ENCODE measurements at regions not wholly inside any gene's neighbourhood (a gene's known extent, or its start where the extent isn't known, plus 50 kb on each side); places are given as distances from the start of the nearest gene placed in this dataset.
"Not testable (repeated sequence)": the region's sequence is repeated elsewhere in the genome, so short reads cannot be mapped to it uniquely, and the experiment has no call there.

DNA sequence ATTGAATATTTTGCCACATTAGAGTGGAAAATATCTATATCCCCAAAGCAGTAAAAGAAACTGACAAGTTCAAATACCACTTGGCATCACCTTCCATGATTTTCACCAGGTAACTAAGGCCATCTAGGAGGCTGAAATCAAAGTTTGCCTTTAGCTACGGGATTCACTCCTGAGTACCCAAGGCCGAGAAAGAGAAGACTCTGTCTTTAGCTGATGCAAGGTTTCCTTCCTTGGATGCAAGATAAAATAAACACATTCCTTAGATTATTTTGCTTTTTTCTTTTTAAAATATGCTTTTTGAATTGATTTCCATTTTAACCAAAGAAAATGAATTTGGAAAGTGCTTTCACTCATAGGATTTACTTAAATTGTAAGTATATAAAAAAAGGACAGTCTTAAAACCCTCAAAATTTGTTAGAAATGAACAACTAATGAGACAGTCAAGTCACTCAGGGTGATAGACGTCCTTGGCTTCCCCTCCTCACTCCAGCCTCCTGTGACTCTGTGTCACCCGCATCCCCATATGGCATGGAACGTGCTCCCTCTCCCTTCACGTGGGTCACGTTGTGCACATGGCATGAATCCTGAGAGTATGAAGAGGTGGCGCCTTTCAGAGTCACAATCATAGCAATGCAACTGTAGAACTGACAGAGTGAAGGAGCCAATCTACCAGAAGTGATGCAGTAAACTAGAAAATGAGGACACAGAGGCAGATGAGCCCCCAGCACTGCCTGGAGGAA is 148.4 kb downstream of the RTP4 start:
- no peak overlapping the region for H3K4me3 ChIP-seq (ENCODE audit: low read depth, low read length)
- TF ChIP-seq, protein P1, sequence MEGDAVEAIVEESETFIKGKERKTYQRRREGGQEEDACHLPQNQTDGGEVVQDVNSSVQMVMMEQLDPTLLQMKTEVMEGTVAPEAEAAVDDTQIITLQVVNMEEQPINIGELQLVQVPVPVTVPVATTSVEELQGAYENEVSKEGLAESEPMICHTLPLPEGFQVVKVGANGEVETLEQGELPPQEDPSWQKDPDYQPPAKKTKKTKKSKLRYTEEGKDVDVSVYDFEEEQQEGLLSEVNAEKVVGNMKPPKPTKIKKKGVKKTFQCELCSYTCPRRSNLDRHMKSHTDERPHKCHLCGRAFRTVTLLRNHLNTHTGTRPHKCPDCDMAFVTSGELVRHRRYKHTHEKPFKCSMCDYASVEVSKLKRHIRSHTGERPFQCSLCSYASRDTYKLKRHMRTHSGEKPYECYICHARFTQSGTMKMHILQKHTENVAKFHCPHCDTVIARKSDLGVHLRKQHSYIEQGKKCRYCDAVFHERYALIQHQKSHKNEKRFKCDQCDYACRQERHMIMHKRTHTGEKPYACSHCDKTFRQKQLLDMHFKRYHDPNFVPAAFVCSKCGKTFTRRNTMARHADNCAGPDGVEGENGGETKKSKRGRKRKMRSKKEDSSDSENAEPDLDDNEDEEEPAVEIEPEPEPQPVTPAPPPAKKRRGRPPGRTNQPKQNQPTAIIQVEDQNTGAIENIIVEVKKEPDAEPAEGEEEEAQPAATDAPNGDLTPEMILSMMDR (IDR thresholded peaks at IDR 0.05; ENCODE audit: insufficient read depth, low read depth, low read length, missing control alignments): no peak
- DNase-seq (ENCODE audit: low read depth): no peak

DNA sequence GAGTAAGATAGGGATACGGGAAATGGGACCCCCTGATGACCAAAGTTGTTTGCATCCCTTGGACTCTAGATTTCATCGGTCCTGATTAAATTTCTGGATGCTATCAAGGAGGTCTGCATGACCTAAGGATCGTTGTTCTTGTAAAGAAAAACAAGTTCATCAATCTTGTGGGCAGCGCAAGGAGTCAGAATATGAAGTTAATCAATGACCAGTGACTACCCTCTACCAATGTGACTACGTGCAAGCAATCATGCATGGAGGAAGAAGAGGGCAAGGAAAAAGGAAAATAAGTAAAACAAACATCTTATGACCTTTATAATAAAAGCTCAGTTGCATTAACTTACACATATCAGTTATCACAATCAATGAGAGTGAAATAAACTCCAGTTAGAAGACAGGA is 139.7 kb downstream of the RTP4 start:
- no peak for DNase-seq (ENCODE audit: low read depth)
- TF ChIP-seq, protein P1 (IDR thresholded peaks at IDR 0.05; ENCODE audit: insufficient read depth, low read depth, low read length, missing control alignments): no peak
- no peak overlapping the region for H3K4me3 ChIP-seq (ENCODE audit: low read depth, low read length)

DNA sequence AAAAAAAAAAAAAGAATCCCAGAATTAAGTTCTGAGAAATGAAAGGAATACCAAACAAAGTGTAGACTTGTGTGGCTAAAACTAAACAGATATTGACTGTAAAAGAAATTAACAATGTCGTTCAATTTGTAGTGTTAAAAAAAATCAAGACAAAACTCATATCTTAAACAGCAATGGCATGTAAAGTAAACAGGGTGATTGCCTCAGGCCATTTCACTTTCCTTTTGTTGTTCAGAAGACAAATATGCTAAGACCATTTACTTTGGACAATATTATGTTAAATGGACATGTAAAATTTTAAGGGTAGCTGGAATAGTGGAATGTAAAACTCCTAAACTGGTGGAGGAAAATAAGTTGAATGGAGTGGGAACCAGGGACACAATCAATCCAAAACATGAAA is 139.1 kb downstream of the RTP4 start:
- DNase-seq (ENCODE audit: low read depth): no peak
- TF ChIP-seq, protein P1 (IDR thresholded peaks at IDR 0.05; ENCODE audit: insufficient read depth, low read depth, low read length, missing control alignments): no peak
- no peak overlapping the region for H3K4me3 ChIP-seq (ENCODE audit: low read depth, low read length)

DNA sequence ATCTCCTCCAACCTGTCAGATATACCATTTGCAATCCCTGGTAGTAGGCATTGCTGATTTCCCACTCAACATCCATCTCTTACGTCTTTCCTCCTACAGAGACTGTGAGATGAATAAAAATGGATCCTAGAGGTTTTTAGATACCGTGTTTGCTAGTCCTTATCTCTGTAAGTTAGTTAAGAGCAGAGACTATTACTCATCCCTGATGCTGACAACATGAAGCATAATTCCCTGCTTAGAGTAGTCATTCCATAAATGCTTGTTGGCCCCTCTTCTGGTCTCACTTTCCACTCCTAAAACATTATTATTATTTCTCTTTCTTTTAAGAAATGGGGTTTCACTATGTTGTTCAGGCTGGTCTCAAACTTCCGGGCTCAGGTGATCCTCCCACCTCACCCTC is 136.2 kb downstream of the RTP4 start:
- TF ChIP-seq, protein P1 (IDR thresholded peaks at IDR 0.05; ENCODE audit: insufficient read depth, low read depth, low read length, missing control alignments): no peak
- no peak for DNase-seq (ENCODE audit: low read depth)
- no peak overlapping the region for H3K4me3 ChIP-seq (ENCODE audit: low read depth, low read length)

DNA sequence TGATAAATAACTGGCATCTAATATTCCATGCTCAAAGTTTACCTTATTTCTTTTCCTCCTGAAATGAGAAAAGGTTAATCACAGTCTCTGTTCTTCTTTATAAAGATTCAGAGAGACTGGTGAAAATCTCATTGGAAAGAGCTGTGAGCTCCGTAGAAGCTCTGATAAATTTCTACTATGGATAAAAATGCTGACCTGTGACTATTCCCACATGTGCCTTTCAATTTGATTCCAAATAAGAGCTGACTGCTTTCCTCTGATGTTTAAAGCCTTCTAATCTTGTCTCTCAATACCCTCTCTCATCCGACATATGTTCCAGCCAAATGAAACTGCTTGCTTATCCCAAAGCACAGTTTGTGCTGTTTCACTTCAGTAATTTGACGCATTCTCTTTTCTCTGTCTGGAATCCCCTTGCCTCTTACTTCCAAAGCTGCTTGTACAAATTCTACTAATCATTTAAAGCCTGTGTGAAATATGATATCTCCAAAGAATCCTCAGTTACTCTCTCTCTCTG is 130.1 kb downstream of the RTP4 start:
- no peak for DNase-seq (ENCODE audit: low read depth)
- TF ChIP-seq, protein P1 (IDR thresholded peaks at IDR 0.05; ENCODE audit: insufficient read depth, low read depth, low read length, missing control alignments): no peak
- no peak overlapping the region for H3K4me3 ChIP-seq (ENCODE audit: low read depth, low read length)

DNA sequence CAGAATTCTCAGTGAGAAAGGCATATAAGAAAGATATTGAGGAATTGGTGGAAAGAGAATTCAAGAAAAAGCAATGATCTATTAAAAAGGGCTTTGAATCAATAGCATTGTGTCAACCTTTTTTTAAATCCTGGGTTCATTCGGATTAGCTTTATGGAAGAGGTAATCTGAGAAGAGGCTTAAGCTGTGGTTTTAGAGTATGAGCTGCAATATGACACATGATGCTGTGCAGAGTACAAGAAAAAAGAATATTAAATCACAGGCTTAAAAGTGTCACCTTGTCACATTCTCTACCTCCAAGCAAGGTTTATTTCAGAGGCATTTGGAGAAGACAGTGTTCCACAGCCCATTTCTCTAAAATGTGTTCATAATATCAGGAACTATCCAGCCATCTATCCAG is 128.9 kb downstream of the RTP4 start:
- no peak for DNase-seq (ENCODE audit: low read depth)
- TF ChIP-seq, protein P1 (IDR thresholded peaks at IDR 0.05; ENCODE audit: insufficient read depth, low read depth, low read length, missing control alignments): no peak
- no peak overlapping the region for H3K4me3 ChIP-seq (ENCODE audit: low read depth, low read length)

DNA sequence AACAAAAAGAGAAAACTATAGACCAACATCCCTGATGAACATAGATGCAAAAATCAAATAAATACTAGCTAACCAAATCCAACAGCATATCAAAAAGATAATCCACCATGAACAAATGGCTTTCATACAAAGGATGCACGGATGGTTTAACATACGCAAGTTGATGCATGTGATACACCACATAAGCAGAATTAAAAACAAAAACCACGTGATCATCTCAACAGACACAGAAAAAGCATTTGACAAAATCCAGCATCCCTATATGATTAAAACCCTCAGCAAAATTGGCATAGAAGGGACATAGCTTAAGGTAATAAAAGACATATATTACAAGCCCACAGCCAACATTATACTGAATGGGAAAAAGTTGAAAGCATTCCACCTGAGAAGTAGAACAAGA is 125.9 kb downstream of the RTP4 start:
- H3K4me3 ChIP-seq (ENCODE audit: low read depth, low read length); DNase-seq (ENCODE audit: low read depth): not testable (repeated sequence)

Measured in GM12865 (cell line).